NT2/D1 (cell line): ENCODE measurements at regions not wholly inside any gene's neighbourhood (a gene's known extent, or its start where the extent isn't known, plus 50 kb on each side); places are given as distances from the start of the nearest gene placed in this dataset.

Experiments used
- SUZ12 ChIP-seq: IDR thresholded peaks from 2 replicates; pipeline ENCODE4 v1.6.1; 2011; ENCODE audit not compliant: insufficient read length, insufficient read depth; ENCODE audit errors: extremely low read depth
- YY1 ChIP-seq: IDR thresholded peaks from 2 replicates; pipeline ENCODE4 v1.6.1; 2011; ENCODE audit not compliant: insufficient read length, insufficient read depth
- ZNF274 ChIP-seq: IDR thresholded peaks from 2 replicates; pipeline ENCODE4 v1.6.1; 2011; ENCODE audit warnings: mild to moderate bottlenecking, low read depth, low read length

- TF ChIP-seq ZNF274 (no peak), YY1 (no peak), SUZ12 (no peak)
Observed at GRCh38 chr2:39570130-39570555, 95.6 kb upstream of the TMEM178A start.
